ENCODE measurements at regions not wholly inside any gene's neighbourhood (a gene's known extent, or its start where the extent isn't known, plus 50 kb on each side); places are given as distances from the start of the nearest gene placed in this dataset.
"Not testable (repeated sequence)": the region's sequence is repeated elsewhere in the genome, so short reads cannot be mapped to it uniquely, and the experiment has no call there.

GRCh38 chr3:82461049-82461889, 699.8 kb upstream of the GBE1 start:
- intact Hi-C loops (cut with DNase I): no loop called here
- DNase-seq: peak in 1 of 5 donors; percentile 5

GRCh38 chr3:82448320-82448719, 686.9 kb upstream of the GBE1 start:
- Histone ChIP-seq H3K9ac (ENCODE audit: low read length in 3 of 3) (no peak overlapping the region), H3K27ac (ENCODE audit: low read depth in 2 of 2, low read length in 2 of 2) (no peak overlapping the region), H3K4me3 (ENCODE audit: low read length in 3 of 3) (no peak overlapping the region), H3K4me1 (ENCODE audit: control insufficient read depth in 2 of 3, insufficient read depth in 2 of 3, low read depth in 1 of 3, low read length in 3 of 3) (no peaks in the 10 kb centered on the region), H3K27me3 (ENCODE audit: control insufficient read depth, insufficient read depth, low read length) (no peaks in the 10 kb centered on the region), H3K36me3 (ENCODE audit: control insufficient read depth in 2 of 3, insufficient read depth in 3 of 3, low read length in 3 of 3) (no peaks in the 10 kb centered on the region), H3K9me3 (ENCODE audit: control insufficient read depth in 2 of 3, insufficient read depth in 1 of 3, low read length in 3 of 3) (no peaks in the 10 kb centered on the region)
- TF ChIP-seq CTCF (IDR thresholded peaks at IDR 0.05; ENCODE audit: borderline replicate concordance, extremely low read depth, insufficient read depth): no peak
- intact Hi-C loops (cut with DNase I): no loop called here
- DNase-seq (no peak), FAIRE-seq (no peak)

More at GRCh38 chr3:82461049-82461889, 699.8 kb upstream of the GBE1 start:
- H3K9me3 ChIP-seq (ENCODE audit: control insufficient read depth in 2 of 3, insufficient read depth in 1 of 3, low read length in 3 of 3): no peaks in the 10 kb centered on the region
- FAIRE-seq: no peak
- no peak overlapping the region for H3K9ac ChIP-seq (ENCODE audit: low read length in 3 of 3)
- H3K4me1 ChIP-seq (ENCODE audit: control insufficient read depth in 2 of 3, insufficient read depth in 2 of 3, low read depth in 1 of 3, low read length in 3 of 3): peaks cover 0 to 4% (median 4%) of the 10 kb centered on the region in 3 donors
- no peak overlapping the region for H3K27ac ChIP-seq (ENCODE audit: low read depth in 2 of 2, low read length in 2 of 2)
- no peaks in the 10 kb centered on the region for H3K36me3 ChIP-seq (ENCODE audit: control insufficient read depth in 2 of 3, insufficient read depth in 3 of 3, low read length in 3 of 3)
- no peak overlapping the region for H3K4me3 ChIP-seq (ENCODE audit: low read length in 3 of 3)
- TF ChIP-seq CTCF (IDR thresholded peaks at IDR 0.05; ENCODE audit: borderline replicate concordance, extremely low read depth, insufficient read depth): no peak
- H3K27me3 ChIP-seq (ENCODE audit: control insufficient read depth, insufficient read depth, low read length): no peaks in the 10 kb centered on the region

- H3K9ac ChIP-seq (ENCODE audit: low read length in 3 of 3); DNase-seq; H3K4me1 ChIP-seq (ENCODE audit: control insufficient read depth in 2 of 3, insufficient read depth in 2 of 3, low read depth in 1 of 3, low read length in 3 of 3); H3K9me3 ChIP-seq (ENCODE audit: control insufficient read depth in 2 of 3, insufficient read depth in 1 of 3, low read length in 3 of 3); FAIRE-seq; H3K4me3 ChIP-seq (ENCODE audit: low read length in 3 of 3); H3K27me3 ChIP-seq (ENCODE audit: control insufficient read depth, insufficient read depth, low read length); intact Hi-C loops (cut with DNase I); H3K27ac ChIP-seq (ENCODE audit: low read depth in 2 of 2, low read length in 2 of 2); H3K36me3 ChIP-seq (ENCODE audit: control insufficient read depth in 2 of 3, insufficient read depth in 3 of 3, low read length in 3 of 3): not testable (repeated sequence)
These were observed 667.4 kb upstream of the GBE1 start for GRCh38 chr3:82428821-82429220.

GRCh38 chr3:82424031-82424339, 662.5 kb upstream of the GBE1 start:
- Histone ChIP-seq H3K4me1 (ENCODE audit: control insufficient read depth in 2 of 3, insufficient read depth in 2 of 3, low read depth in 1 of 3, low read length in 3 of 3) (no peaks in the 10 kb centered on the region), H3K36me3 (ENCODE audit: control insufficient read depth in 2 of 3, insufficient read depth in 3 of 3, low read length in 3 of 3) (no peaks in the 10 kb centered on the region), H3K9me3 (ENCODE audit: control insufficient read depth in 2 of 3, insufficient read depth in 1 of 3, low read length in 3 of 3) (no peaks in the 10 kb centered on the region), H3K4me3 (ENCODE audit: low read length in 3 of 3) (no peak overlapping the region), H3K27ac (ENCODE audit: low read depth in 2 of 2, low read length in 2 of 2) (no peak overlapping the region), H3K9ac (ENCODE audit: low read length in 3 of 3) (no peak overlapping the region), H3K27me3 (ENCODE audit: control insufficient read depth, insufficient read depth, low read length) (no peaks in the 10 kb centered on the region)
- TF ChIP-seq CTCF (IDR thresholded peaks at IDR 0.05; ENCODE audit: borderline replicate concordance, extremely low read depth, insufficient read depth): no peak
- FAIRE-seq (no peak), DNase-seq (no peak)
- intact Hi-C loops (cut with DNase I): no loop called here
